Psoas muscle (tissue), 7 donors: ENCODE measurements at regions not wholly inside any gene's neighbourhood (a gene's known extent, or its start where the extent isn't known, plus 50 kb on each side); places are given as distances from the start of the nearest gene placed in this dataset.

Experiments
- ATAC-seq, 4 donors: fragments of 200-7000 bp; cut with Tn5 transposase; one replicate each; pipeline ENCODE4 v1.9.1; 2020; ENCODE audit warnings: moderate library complexity in 3 of 4, mild to moderate bottlenecking in 2 of 4
- DNase-seq, 2 donors: peaks; one replicate each; pipeline ENCODE4 v3.0.0-alpha.2; 2020
- H3K27ac ChIP-seq: fragments of 200-600 bp; one replicate; pipeline ENCODE4 v1.8.0; 2022
- H3K27me3 ChIP-seq, 3 donors: fragments of 200-600 bp in 1 of 3; one replicate each; pipeline versions ENCODE4 v1.6.1 to v1.8.0; 2013 to 2022; ENCODE audit warnings: low read length in 2 of 3, mild to moderate bottlenecking in 2 of 3, moderate library complexity in 1 of 3; ENCODE audit not compliant: insufficient read depth in 3 of 3
- H3K36me3 ChIP-seq, 2 donors: fragments of 200-600 bp in 1 of 2; one replicate each; pipeline versions ENCODE4 v1.6.1 to v1.8.0; 2013 to 2022; ENCODE audit warnings: low read depth in 1 of 2, mild to moderate bottlenecking in 1 of 2, moderate library complexity in 1 of 2; ENCODE audit not compliant: insufficient read depth in 1 of 2
- H3K4me1 ChIP-seq: fragments of 200-600 bp; one replicate; pipeline ENCODE4 v1.8.0; 2022
- H3K4me3 ChIP-seq: fragments of 200-600 bp; one replicate; pipeline ENCODE4 v1.8.0; 2022; ENCODE audit warnings: mild to moderate bottlenecking
- H3K9me3 ChIP-seq: fragments of 200-600 bp; one replicate; pipeline ENCODE4 v1.8.0; 2022
- CTCF ChIP-seq: fragments of 200-600 bp; IDR thresholded peaks from one replicate; pipeline ENCODE4 v1.8.0; 2022; ENCODE audit warnings: antibody characterized with exemption
- WGBS, 3 donors: extraction: QIAGEN DNeasy Blood & Tissue Kit; methylation state at CpG; one replicate each; pipeline versions ENCODE4 v1.1.6 to v1.1.7; 2013; 5-methylcytosine and 5-hydroxymethylcytosine counted together
- intact Hi-C, 2 donors: fragments of 100-400 bp; cut with DNase I; formaldehyde crosslinking; loops; one replicate each; pipeline versions ENCODE4 v1.11.0 to v1.14.2; 2022
- donor health status: healthy with polysubstance abuse.
- donor health status: DM: no; HTN: no; CAD: no; lungs with moderate emphysema.
- donor health status: Bipolar disorder and iron deficiency.
- donor health status: healthy.
- donor health status: DM: yes; HTN: yes; CAD: no.
- donor health status: DM: no; HTN: no; CAD: no.
- donor health status: DM: yes; HTN: yes; CAD: no.

GRCh38 chr5:158154226-158155005, 295.5 kb upstream of the CLINT1 start:
- DNase-seq, result peak in 1 of 2 donors; percentile 34
- 67 to 83% (median 75%) methylated on average over 3 of the region's 3 CpGs for WGBS, 3 donors
- intact Hi-C loops, result no loop called here

GRCh38 chr5:158153508-158153907, 294.6 kb upstream of the CLINT1 start:
- WGBS, 3 donors, result 60 to 65% (median 64%) methylated on average over 3 of the region's 3 CpGs
- Histone ChIP-seq H3K27me3 (no peaks in the 10 kb centered on the region), H3K4me1 (no peaks in the 10 kb centered on the region), H3K36me3 (no peaks in the 10 kb centered on the region), H3K4me3 (no peak overlapping the region), H3K27ac (no peak overlapping the region), H3K9me3 (no peaks in the 10 kb centered on the region)
- TF ChIP-seq CTCF, result no peak
- intact Hi-C loops, result no loop called here
- ATAC-seq (no peak), DNase-seq (no peak)

More at GRCh38 chr5:158154226-158155005, 295.5 kb upstream of the CLINT1 start:
- Histone ChIP-seq H3K27ac (no peak overlapping the region), H3K9me3 (no peaks in the 10 kb centered on the region), H3K27me3 (no peaks in the 10 kb centered on the region), H3K4me1 (no peaks in the 10 kb centered on the region), H3K4me3 (no peak overlapping the region), H3K36me3 (no peaks in the 10 kb centered on the region)
- peak; percentile 19 to 84 (median 72) for ATAC-seq
- no peak for TF ChIP-seq CTCF

GRCh38 chr5:158152136-158152535, 293.2 kb upstream of the CLINT1 start:
- Histone ChIP-seq H3K4me1 (no peaks in the 10 kb centered on the region), H3K36me3 (no peaks in the 10 kb centered on the region), H3K27ac (no peak overlapping the region), H3K27me3 (no peaks in the 10 kb centered on the region), H3K4me3 (no peak overlapping the region), H3K9me3 (no peaks in the 10 kb centered on the region)
- WGBS, 3 donors, result 72 to 82% (median 75%) methylated on average over 3 of the region's 3 CpGs
- ATAC-seq (no peak), DNase-seq (no peak)
- no peak for TF ChIP-seq CTCF
- intact Hi-C loops, result no loop called here

GRCh38 chr5:158147227-158147626, 288.3 kb upstream of the CLINT1 start:
- H3K4me1 ChIP-seq, result no peaks in the 10 kb centered on the region
- H3K4me3 ChIP-seq, result no peak overlapping the region
- no peak for ATAC-seq
- H3K36me3 ChIP-seq, result no peaks in the 10 kb centered on the region
- no peak for TF ChIP-seq CTCF
- H3K27me3 ChIP-seq, result no peaks in the 10 kb centered on the region
- intact Hi-C loops, result loop anchor here in 1 of 2 donors (5.0 kb wide), 1 partner anchor 70 kb away; no protein-coding TSS in a partner anchor
- WGBS, 3 donors, result 83 to 93% (median 89%) methylated on average over 1 of the region's 1 CpG
- DNase-seq, result no peak
- H3K27ac ChIP-seq, result no peak overlapping the region
- no peaks in the 10 kb centered on the region for H3K9me3 ChIP-seq
